ENCODE measurements at regions not wholly inside any gene's neighbourhood (a gene's known extent, or its start where the extent isn't known, plus 50 kb on each side); places are given as distances from the start of the nearest gene placed in this dataset.

DNA sequence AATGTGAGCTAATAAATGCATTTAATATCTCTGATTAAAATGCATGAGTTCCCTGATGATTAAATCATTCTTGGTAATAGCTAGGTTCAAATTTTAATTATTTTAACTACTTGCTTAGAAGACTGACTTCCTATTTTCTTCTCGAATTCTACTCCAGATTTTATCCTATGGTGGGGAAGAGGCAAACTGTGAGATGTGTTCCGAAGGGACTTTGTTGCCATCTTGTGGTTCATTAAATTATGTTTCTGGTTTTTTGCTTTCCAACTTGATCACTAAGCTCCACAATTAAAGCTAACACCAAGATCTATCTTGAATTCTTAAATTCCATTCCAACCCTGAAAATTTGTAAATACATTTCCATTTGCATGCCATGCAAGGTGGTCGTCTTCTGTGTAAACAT, 538.4 kb upstream of the PCDH20 start:
- TF ChIP-seq, protein P1, sequence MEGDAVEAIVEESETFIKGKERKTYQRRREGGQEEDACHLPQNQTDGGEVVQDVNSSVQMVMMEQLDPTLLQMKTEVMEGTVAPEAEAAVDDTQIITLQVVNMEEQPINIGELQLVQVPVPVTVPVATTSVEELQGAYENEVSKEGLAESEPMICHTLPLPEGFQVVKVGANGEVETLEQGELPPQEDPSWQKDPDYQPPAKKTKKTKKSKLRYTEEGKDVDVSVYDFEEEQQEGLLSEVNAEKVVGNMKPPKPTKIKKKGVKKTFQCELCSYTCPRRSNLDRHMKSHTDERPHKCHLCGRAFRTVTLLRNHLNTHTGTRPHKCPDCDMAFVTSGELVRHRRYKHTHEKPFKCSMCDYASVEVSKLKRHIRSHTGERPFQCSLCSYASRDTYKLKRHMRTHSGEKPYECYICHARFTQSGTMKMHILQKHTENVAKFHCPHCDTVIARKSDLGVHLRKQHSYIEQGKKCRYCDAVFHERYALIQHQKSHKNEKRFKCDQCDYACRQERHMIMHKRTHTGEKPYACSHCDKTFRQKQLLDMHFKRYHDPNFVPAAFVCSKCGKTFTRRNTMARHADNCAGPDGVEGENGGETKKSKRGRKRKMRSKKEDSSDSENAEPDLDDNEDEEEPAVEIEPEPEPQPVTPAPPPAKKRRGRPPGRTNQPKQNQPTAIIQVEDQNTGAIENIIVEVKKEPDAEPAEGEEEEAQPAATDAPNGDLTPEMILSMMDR (IDR thresholded peaks at IDR 0.05; ENCODE audit: insufficient read depth, low read depth, low read length, missing control alignments) = peak; percentile 5
- DNase-seq (ENCODE audit: low read depth) = peak; percentile 9
- H3K4me3 ChIP-seq (ENCODE audit: low read depth, low read length) = no peak overlapping the region

DNA sequence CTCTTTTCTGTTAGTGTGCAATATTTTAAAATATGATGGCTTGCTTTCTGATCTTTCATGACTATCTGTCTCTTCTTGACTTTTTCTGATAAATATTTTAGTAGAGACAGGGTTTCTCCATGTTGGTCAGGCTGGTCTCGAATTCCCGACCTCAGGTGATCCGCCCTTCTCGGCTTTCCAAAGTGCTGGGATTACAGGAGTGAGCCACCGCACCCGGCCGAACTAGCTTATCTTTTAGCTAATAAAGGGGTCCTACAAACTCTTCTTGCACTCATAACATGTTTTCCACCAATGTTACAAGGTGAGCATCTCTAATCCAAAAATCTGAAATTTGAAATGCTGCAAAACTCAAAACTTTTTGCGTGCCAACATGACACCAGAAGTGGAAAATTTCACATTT, 535.2 kb upstream of the PCDH20 start:
- no peak for DNase-seq (ENCODE audit: low read depth)
- TF ChIP-seq, protein P1 (IDR thresholded peaks at IDR 0.05; ENCODE audit: insufficient read depth, low read depth, low read length, missing control alignments) = no peak
- no peak overlapping the region for H3K4me3 ChIP-seq (ENCODE audit: low read depth, low read length)

DNA sequence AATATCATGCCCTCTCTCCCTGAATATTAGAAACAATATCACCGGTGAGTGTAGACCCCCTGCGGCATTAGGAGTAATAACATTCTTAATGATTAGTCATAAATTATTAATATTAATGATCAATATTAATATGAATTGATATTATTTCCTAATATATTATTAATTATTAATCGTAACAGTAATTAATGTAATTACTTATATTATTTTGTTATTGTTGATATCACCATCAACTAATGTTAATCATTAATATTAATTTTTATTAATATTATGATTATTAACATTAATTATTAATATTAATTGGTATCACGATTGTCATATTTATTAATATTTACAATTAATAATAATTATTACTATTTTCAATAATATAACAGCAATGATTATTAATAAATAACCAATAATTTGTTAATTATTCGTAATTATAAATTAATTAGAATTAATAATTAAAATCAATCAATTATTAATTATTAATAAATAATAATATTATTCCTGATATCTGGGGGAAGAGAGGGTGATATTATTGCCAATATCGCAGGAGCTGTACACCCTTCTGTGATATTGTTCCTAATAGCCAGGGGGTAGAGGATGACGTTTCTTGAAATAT, 528.8 kb upstream of the PCDH20 start:
- no peak for DNase-seq (ENCODE audit: low read depth)
- TF ChIP-seq, protein P1 (IDR thresholded peaks at IDR 0.05; ENCODE audit: insufficient read depth, low read depth, low read length, missing control alignments) = no peak
- H3K4me3 ChIP-seq (ENCODE audit: low read depth, low read length) = no peak overlapping the region

DNA sequence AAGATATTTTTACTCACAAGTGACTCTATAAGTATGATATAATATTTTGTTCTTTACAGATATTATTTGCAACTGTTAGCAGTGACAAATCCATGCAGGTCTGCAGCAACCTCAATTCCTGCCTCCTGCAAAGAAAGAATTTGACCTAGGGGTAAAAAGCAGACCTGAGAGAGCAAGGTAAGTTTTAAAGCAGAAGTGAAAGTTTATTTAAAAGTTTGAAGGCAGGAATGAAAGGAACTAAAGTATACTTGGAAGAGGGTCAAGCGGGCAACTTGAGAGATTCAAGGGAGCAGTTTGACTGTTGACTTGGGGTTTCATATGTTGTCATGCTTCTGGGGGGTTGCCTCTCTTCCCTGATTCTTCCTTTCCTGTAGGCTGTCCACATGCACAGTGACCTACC, 520.1 kb upstream of the PCDH20 start:
- DNase-seq (ENCODE audit: low read depth) = no peak
- no peak overlapping the region for H3K4me3 ChIP-seq (ENCODE audit: low read depth, low read length)
- TF ChIP-seq, protein P1 (IDR thresholded peaks at IDR 0.05; ENCODE audit: insufficient read depth, low read depth, low read length, missing control alignments) = no peak

DNA sequence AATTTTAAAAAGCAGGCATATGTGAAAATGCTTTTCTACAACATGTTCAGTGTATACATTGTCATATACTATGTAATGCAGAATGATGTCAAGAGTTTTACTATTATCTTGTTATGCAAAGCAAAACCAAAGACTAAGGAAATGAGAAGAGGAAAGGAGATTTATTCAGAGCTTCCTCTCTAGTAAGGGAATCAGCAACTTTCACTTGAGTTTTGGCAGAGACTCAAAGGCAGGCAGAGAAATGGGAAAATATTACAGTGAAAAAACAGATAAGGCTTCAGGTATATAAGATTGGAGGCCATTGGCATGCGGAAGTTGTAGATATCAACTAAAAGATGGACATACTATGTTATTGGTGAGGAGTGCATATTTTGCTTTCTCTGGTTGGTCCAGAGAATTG, 512.0 kb upstream of the PCDH20 start:
- DNase-seq (ENCODE audit: low read depth) = no peak
- TF ChIP-seq, protein P1 (IDR thresholded peaks at IDR 0.05; ENCODE audit: insufficient read depth, low read depth, low read length, missing control alignments) = no peak

DNA sequence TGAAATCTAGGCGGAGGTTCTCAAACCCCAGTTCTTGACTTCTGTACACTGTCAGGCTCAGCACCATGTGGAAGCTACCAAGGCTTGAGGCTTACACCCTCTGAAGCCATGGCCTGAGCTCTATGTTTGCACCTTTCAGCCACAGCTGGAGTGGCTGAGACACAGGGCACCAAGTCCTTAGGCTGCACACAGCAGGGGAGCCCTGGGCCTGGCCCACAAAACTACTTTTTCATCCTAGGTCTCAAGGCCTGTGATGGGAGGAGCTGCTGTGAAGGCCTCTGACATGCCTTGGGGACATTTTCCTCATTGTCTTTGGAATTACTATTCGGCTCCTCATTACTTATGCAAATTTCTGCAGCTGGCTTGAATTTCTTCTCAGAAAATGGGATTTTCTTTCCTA, 503.2 kb upstream of the PCDH20 start:
- no peak for DNase-seq (ENCODE audit: low read depth)
- no peak overlapping the region for H3K4me3 ChIP-seq (ENCODE audit: low read depth, low read length)
- TF ChIP-seq, protein P1 (IDR thresholded peaks at IDR 0.05; ENCODE audit: insufficient read depth, low read depth, low read length, missing control alignments) = no peak

More for the DNA sequence above, 512.0 kb upstream of the PCDH20 start:
- no peak overlapping the region for H3K4me3 ChIP-seq (ENCODE audit: low read depth, low read length)

DNA sequence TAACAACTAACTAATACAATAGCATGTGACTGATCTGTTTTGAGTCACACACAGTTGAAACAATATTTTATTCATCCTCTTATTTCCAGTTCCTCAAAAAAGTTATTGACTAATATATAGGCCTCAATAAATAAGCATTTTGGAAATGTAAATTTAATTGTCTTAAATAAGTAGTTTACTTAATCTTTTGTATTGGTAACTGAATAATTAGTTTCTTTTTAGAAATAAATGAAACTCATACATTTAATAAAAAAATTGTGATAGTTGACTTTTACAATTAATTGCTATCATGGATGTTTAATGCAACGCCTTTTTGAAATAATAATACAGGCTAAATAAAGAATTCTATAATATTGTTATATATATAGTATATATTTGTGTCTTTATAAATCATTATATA, 500.8 kb upstream of the PCDH20 start:
- H3K4me3 ChIP-seq (ENCODE audit: low read depth, low read length) = no peak overlapping the region
- TF ChIP-seq, protein P1 (IDR thresholded peaks at IDR 0.05; ENCODE audit: insufficient read depth, low read depth, low read length, missing control alignments) = no peak
- no peak for DNase-seq (ENCODE audit: low read depth)
